ENCODE measurements at regions not wholly inside any gene's neighbourhood (a gene's known extent, or its start where the extent isn't known, plus 50 kb on each side); places are given as distances from the start of the nearest gene placed in this dataset.

GRCh38 chr2:60092781-60093180 lies 460.7 kb downstream of the BCL11A start:
- no peak overlapping the region for H4K8ac ChIP-seq (ENCODE audit: extremely low read depth, insufficient read depth, low read length)
- no peak for FAIRE-seq
- no peak overlapping the region for H2AK5ac ChIP-seq (ENCODE audit: low read depth, low read length)
- ChIA-PET CTCF (ENCODE audit: partially characterized antibody) (interaction anchor here (1.1 kb wide), 1 partner anchor 25 kb away, joined by 3 read pairs; no protein-coding TSS in a partner anchor), POLR2A (ENCODE audit: partially characterized antibody) (no interaction called here)
- H3K14ac ChIP-seq (ENCODE audit: insufficient read length): no peak overlapping the region
- peaks cover 0 to 2% (median 0%) of the 10 kb centered on the region in 4 experiments; a peak in 1 of 7 replicates for H3K27me3 ChIP-seq (replicated peaks in 1 of 4; ENCODE audit: control insufficient read depth in 3 of 4, extremely low read depth in 1 of 4, insufficient read depth in 3 of 4, low read length in 3 of 4)
- 97% methylated on average over 2 of the region's 2 CpGs; no CpG with 5 or more reads in 1 of the 2 experiments for WGBS, 2 experiments (ENCODE audit: extremely low coverage in 1 of 2, insufficient coverage in 1 of 2, insufficient read length in 1 of 2, insufficient replicate concordance in 2 of 2, low coverage in 1 of 2, low lambda C conversion rate in 2 of 2, missing lambda C conversion rate in 1 of 2)
- H2AFZ ChIP-seq (ENCODE audit: low read length): no peak overlapping the region
- no peak overlapping the region for H3K18ac ChIP-seq (ENCODE audit: extremely low read depth, low read length)
- H3K9me3 ChIP-seq (ENCODE audit: insufficient read depth in 2 of 2, low read depth in 1 of 2, low read length in 1 of 2): no peaks in the 10 kb centered on the region
- H3K27ac ChIP-seq (ENCODE audit: low read depth, low read length): no peak overlapping the region
- H3K79me2 ChIP-seq (ENCODE audit: control insufficient read depth in 1 of 2, insufficient read depth in 2 of 2, low read length in 2 of 2): no peaks in the 10 kb centered on the region
- H2BK12ac ChIP-seq (ENCODE audit: low read depth, low read length): no peak overlapping the region
- H3K4me1 ChIP-seq (replicated peaks in 1 of 4; ENCODE audit: control insufficient read depth in 3 of 4, insufficient read depth in 4 of 4, low read length in 3 of 4): peaks cover 3 to 6% (median 5%) of the 10 kb centered on the region in 4 experiments; a peak in 4 of 7 replicates
- H3K36me3 ChIP-seq (ENCODE audit: control insufficient read depth in 2 of 4, insufficient read depth in 4 of 4, low read length in 3 of 4): no peaks in the 10 kb centered on the region
- no peak overlapping the region for H3K56ac ChIP-seq (replicated peaks; ENCODE audit: insufficient read length, low read depth, low read length)
- H3K4ac ChIP-seq (replicated peaks; ENCODE audit: insufficient read length, low read depth, low read length): no peak overlapping the region
- H4K5ac ChIP-seq (ENCODE audit: insufficient read length, low read depth, low read length): no peak overlapping the region
- no peak overlapping the region for H2BK5ac ChIP-seq (ENCODE audit: low read depth, low read length)
- no peak overlapping the region for H3K23ac ChIP-seq (ENCODE audit: insufficient read length)
- H3K4me2 ChIP-seq (ENCODE audit: insufficient read depth in 1 of 2, low read depth in 2 of 2, low read length in 2 of 2): no peak overlapping the region
- no peak overlapping the region for H2BK120ac ChIP-seq (replicated peaks; ENCODE audit: low read depth, low read length)
- H2BK15ac ChIP-seq (ENCODE audit: low read length): no peak overlapping the region
- H4K20me1 ChIP-seq (replicated peaks in 1 of 2; ENCODE audit: control insufficient read depth in 1 of 2, insufficient read depth in 2 of 2, low read length in 2 of 2): no peaks in the 10 kb centered on the region
- no peaks in the 10 kb centered on the region for H3K79me1 ChIP-seq (ENCODE audit: low read depth, low read length)
- no peak overlapping the region for H3K9ac ChIP-seq (replicated peaks in 1 of 4; ENCODE audit: extremely low read depth in 1 of 4, low read depth in 3 of 4, low read length in 3 of 4)
- no peak overlapping the region for H2BK20ac ChIP-seq (ENCODE audit: low read length)
- DNase-seq (ENCODE audit: low read depth in 1 of 2, low spot score in 2 of 2): no peak
- TF ChIP-seq POLR2AphosphoS5 (IDR thresholded peaks at IDR 0.05; ENCODE audit: low read depth, low read length): no peak
- no peak for TF ChIP-seq RNF2 (IDR thresholded peaks at IDR 0.05; ENCODE audit: borderline replicate concordance, low read depth, low read length, missing control alignments, poor library complexity, severe bottlenecking)
- TF ChIP-seq EGR1 (IDR thresholded peaks at IDR 0.05; ENCODE audit: borderline replicate concordance, low read depth, low read length): no peak
- TF ChIP-seq POLR2A (IDR thresholded peaks at IDR 0.05; ENCODE audit: control extremely low read depth in 1 of 2, low read depth in 2 of 2, low read length in 2 of 2): no peak
- TF ChIP-seq RAD21 (IDR thresholded peaks at IDR 0.05 in 1 of 2, conservative IDR thresholded peaks at IDR 0.05 in 1 of 2; ENCODE audit: low read depth in 2 of 2, low read length in 2 of 2): no peak
- no peak for TF ChIP-seq TEAD4 (IDR thresholded peaks at IDR 0.05; ENCODE audit: low read depth, low read length)
- TF ChIP-seq SRF (IDR thresholded peaks at IDR 0.05; ENCODE audit: low read depth, low read length): no peak
- TF ChIP-seq TBP (IDR thresholded peaks at IDR 0.05; ENCODE audit: low read depth, low read length): no peak
- H4K91ac ChIP-seq (replicated peaks; ENCODE audit: insufficient read length, low read length): no peak overlapping the region
- H3K23me2 ChIP-seq (ENCODE audit: low read depth, low read length): 0 out of 2 replicates have a peak, but pooled peaks cover 2% of the 10 kb centered on the region
- H3K4me3 ChIP-seq (ENCODE audit: extremely low read depth in 1 of 4, insufficient read depth in 2 of 4, low read depth in 3 of 4, low read length in 4 of 4): no peak overlapping the region
